WTC11 (cell line): ENCODE measurements at regions not wholly inside any gene's neighbourhood (a gene's known extent, or its start where the extent isn't known, plus 50 kb on each side); places are given as distances from the start of the nearest gene placed in this dataset.

Experiments
- ATAC-seq: fragments of 200-7000 bp; cut with Tn5 transposase; 2 replicates; pipeline ENCODE4 v1.10.0; 2021; ENCODE audit warnings: mild to moderate bottlenecking, moderate library complexity
- CTCF ChIA-PET: fragments of 300-600 bp; sonication (Branson Sonifier 250); formaldehyde crosslinking; loops from one replicate; lab custom pipeline; 2021; ENCODE audit warnings: antibody characterized with exemption; lab: Charles Lee
- POLR2A ChIA-PET: fragments of 350-600 bp; sonication (Branson Sonifier 250); formaldehyde crosslinking; loops from one replicate; lab custom pipeline; 2021; ENCODE audit warnings: antibody characterized with exemption; lab: Charles Lee
- DNase-seq: peaks from one replicate; pipeline ENCODE4 v3.0.0; 2021; ENCODE audit warnings: low spot score
- H3K27ac Mint-ChIP-seq: 2 replicates; pipeline ENCODE4 v1.8.0; 2021; ENCODE audit warnings: mixed read lengths
- H3K27me3 Mint-ChIP-seq: 2 replicates; pipeline ENCODE4 v1.8.0; 2021; ENCODE audit warnings: low read depth, mild to moderate bottlenecking, moderate library complexity, mixed read lengths
- H3K36me3 Mint-ChIP-seq: 2 replicates; pipeline ENCODE4 v1.8.0; 2021; ENCODE audit warnings: mixed read lengths
- H3K4me1 Mint-ChIP-seq: 2 replicates; pipeline ENCODE4 v1.8.0; 2022; ENCODE audit warnings: mixed read lengths
- H3K4me3 Mint-ChIP-seq: 2 replicates; pipeline ENCODE4 v1.8.0; 2021; ENCODE audit warnings: mild to moderate bottlenecking, moderate library complexity, mixed read lengths
- H3K9me3 Mint-ChIP-seq: 2 replicates; pipeline ENCODE4 v1.8.0; 2021; ENCODE audit warnings: mixed read lengths
- CBFB ChIP-seq: sonication (generic); formaldehyde crosslinking; IDR thresholded peaks from 2 replicates; pipeline ENCODE4 v1.8.1; 2022; ENCODE audit warnings: mild to moderate bottlenecking, low read depth, missing genetic modification reagents
- CDX4 ChIP-seq: fragments of 250-450 bp; sonication (Bioruptor Pico); IDR thresholded peaks from 2 replicates; pipeline ENCODE4 v1.9.0; 2021; ENCODE audit warnings: moderate library complexity, mild to moderate bottlenecking, inconsistent platforms, borderline replicate concordance
- CREB1 ChIP-seq: sonication (generic); formaldehyde crosslinking; IDR thresholded peaks from 2 replicates; pipeline ENCODE4 v1.8.0; 2023; ENCODE audit warnings: mild to moderate bottlenecking, missing genetic modification reagents
- CTCF ChIP-seq: fragments of 200-600 bp; IDR thresholded peaks from 2 replicates; pipeline ENCODE4 v1.8.0; 2022; ENCODE audit warnings: antibody characterized with exemption
- E2F4 ChIP-seq: sonication (generic); formaldehyde crosslinking; IDR thresholded peaks from 2 replicates; pipeline ENCODE4 v1.8.1; 2022; ENCODE audit warnings: low read depth, mild to moderate bottlenecking, moderate library complexity, missing genetic modification reagents, borderline replicate concordance
- ERG ChIP-seq: fragments of 250-450 bp; sonication (Bioruptor Pico); IDR thresholded peaks from 2 replicates; pipeline ENCODE4 v1.8.0; 2021; ENCODE audit warnings: mild to moderate bottlenecking
- FOXP1 ChIP-seq: sonication (generic); formaldehyde crosslinking; IDR thresholded peaks from 2 replicates; pipeline ENCODE4 v1.8.0; 2022; ENCODE audit warnings: missing genetic modification reagents, mild to moderate bottlenecking, moderate library complexity, borderline replicate concordance
- IRF2 ChIP-seq: sonication (generic); formaldehyde crosslinking; IDR thresholded peaks from 2 replicates; pipeline ENCODE4 v1.8.0; 2022; ENCODE audit warnings: low read depth, missing genetic modification reagents, borderline replicate concordance
- NR1H2 ChIP-seq: sonication (generic); formaldehyde crosslinking; IDR thresholded peaks from 2 replicates; pipeline ENCODE4 v1.9.0; 2021; ENCODE audit warnings: mild to moderate bottlenecking, moderate library complexity, missing genetic modification reagents
- NR3C1 ChIP-seq: sonication (generic); formaldehyde crosslinking; conservative IDR thresholded peaks from 2 replicates; pipeline ENCODE4 v1.8.1; 2023; ENCODE audit warnings: low read depth, mild to moderate bottlenecking, missing genetic modification reagents
- SMAD3 ChIP-seq: sonication (generic); formaldehyde crosslinking; IDR thresholded peaks from 2 replicates; pipeline ENCODE4 v1.8.0; 2022; ENCODE audit warnings: missing genetic modification reagents, mild to moderate bottlenecking, borderline replicate concordance
- TEAD4 ChIP-seq: sonication (generic); formaldehyde crosslinking; IDR thresholded peaks from 2 replicates; pipeline ENCODE4 v1.8.0; 2022; ENCODE audit warnings: mild to moderate bottlenecking, missing genetic modification reagents
- USF1 ChIP-seq: sonication (generic); formaldehyde crosslinking; IDR thresholded peaks from 2 replicates; pipeline ENCODE4 v1.8.0; 2022; ENCODE audit warnings: mild to moderate bottlenecking, missing genetic modification reagents
- ZBTB21 ChIP-seq: sonication (generic); formaldehyde crosslinking; IDR thresholded peaks from 2 replicates; pipeline ENCODE4 v1.8.1; 2023; ENCODE audit warnings: mild to moderate bottlenecking, missing genetic modification reagents, borderline replicate concordance
- ZNF281 ChIP-seq: sonication (generic); formaldehyde crosslinking; IDR thresholded peaks from 2 replicates; pipeline ENCODE4 v1.8.0; 2023; ENCODE audit warnings: mild to moderate bottlenecking, missing genetic modification reagents
- ZNF416 ChIP-seq: fragments of 250-450 bp; sonication (Bioruptor Pico); IDR thresholded peaks from 2 replicates; pipeline ENCODE4 v1.9.0; 2021; ENCODE audit warnings: mild to moderate bottlenecking, inconsistent platforms
- ZNF532 ChIP-seq: fragments of 250-450 bp; sonication (Bioruptor Pico); IDR thresholded peaks from 2 replicates; pipeline ENCODE4 v1.9.0; 2021; ENCODE audit warnings: mild to moderate bottlenecking, borderline replicate concordance

GRCh38 chr17:68812876-68813584, 142.2 kb downstream of the ABCA8 start:
- POLR2A ChIA-PET, result no interaction called here
- H3K9me3 Mint-ChIP-seq, result peaks cover 17% of the 10 kb centered on the region
- H3K4me1 Mint-ChIP-seq, result no peaks in the 10 kb centered on the region
- CTCF ChIA-PET, result no interaction called here
- H3K27me3 Mint-ChIP-seq, result no peaks in the 10 kb centered on the region
- DNase-seq, result no peak
- no peak for ATAC-seq
- H3K4me3 Mint-ChIP-seq, result no peak overlapping the region
- H3K36me3 Mint-ChIP-seq, result no peaks in the 10 kb centered on the region
- no peak overlapping the region for H3K27ac Mint-ChIP-seq
- no peak for TF ChIP-seq USF1 (CRISPR knock-in tag)
- TF ChIP-seq CDX4 (CRISPR knock-in tag), result peak; percentile 57; the same call in 1 of the 2 replicates

- H3K27ac Mint-ChIP-seq, result no peak overlapping the region
- DNase-seq (no peak), ATAC-seq (no peak)
- POLR2A ChIA-PET, result no interaction called here
- CTCF ChIA-PET, result no interaction called here
- no peaks in the 10 kb centered on the region for H3K4me1 Mint-ChIP-seq
- H3K27me3 Mint-ChIP-seq, result no peaks in the 10 kb centered on the region
- H3K9me3 Mint-ChIP-seq, result peaks cover 23% of the 10 kb centered on the region
- TF ChIP-seq USF1 (CRISPR knock-in tag) (no peak), CREB1 (CRISPR knock-in tag) (no peak), ZNF532 (CRISPR knock-in tag) (no peak), ZNF416 (CRISPR knock-in tag) (no peak), ZNF281 (CRISPR knock-in tag) (no peak), IRF2 (CRISPR knock-in tag) (no peak), NR3C1 (CRISPR knock-in tag) (no peak), ZBTB21 (CRISPR knock-in tag) (no peak), SMAD3 (CRISPR knock-in tag) (no peak), CTCF (no peak), ERG (CRISPR knock-in tag) (no peak), E2F4 (no peak), TEAD4 (CRISPR knock-in tag) (no peak), CBFB (CRISPR knock-in tag) (no peak), FOXP1 (CRISPR knock-in tag) (no peak), NR1H2 (CRISPR knock-in tag) (no peak)
- no peaks in the 10 kb centered on the region for H3K36me3 Mint-ChIP-seq
- H3K4me3 Mint-ChIP-seq, result no peak overlapping the region
Observed at GRCh38 chr17:68809148-68809547, 146.0 kb downstream of the ABCA8 start.
